HepG2 (cell line): ENCODE measurements at regions not wholly inside any gene's neighbourhood (a gene's known extent, or its start where the extent isn't known, plus 50 kb on each side); places are given as distances from the start of the nearest gene placed in this dataset.

ENCODE experiments used
- ATAC-seq: fragments of 200-7000 bp; cut with Tn5 transposase; 3 replicates; pipeline ENCODE4 v1.9.1; 2020; ENCODE audit warnings: mild to moderate bottlenecking, moderate library complexity
- BruUV-seq: library from RNA; stranded (reverse); fragments of 400-500 nt; replicated peaks from 2 replicates; lab custom pipeline; 2021; lab: Mats Ljungman, UMichigan
- CTCF ChIA-PET: fragments of 300-600 bp; formaldehyde crosslinking; extraction: SDS; loops from one replicate; lab custom pipeline; 2021; ENCODE audit warnings: low total read pairs, inconsistent platforms, low intra/inter-chr PET ratio; lab: Yijun Ruan, JAX
- POLR2A ChIA-PET: fragments of 350-600 bp; sonication (Branson Sonifier 250); formaldehyde crosslinking; loops from one replicate; lab custom pipeline; 2020; ENCODE audit warnings: antibody characterized with exemption, inconsistent platforms; lab: Yijun Ruan, JAX
- DNase-seq: peaks from one replicate; pipeline ENCODE4 v3.0.0-alpha.2; 2015; ENCODE audit warnings: low spot score
- FAIRE-seq: peaks from 3 replicates; lab custom pipeline; 2011; peaks lifted over from hg19 to GRCh38; lab: Jason Lieb, UNC
- H2AFZ ChIP-seq: one replicate; pipeline ENCODE4 v1.6.1; 2011; ENCODE audit warnings: low read length, inconsistent platforms
- H3K27ac ChIP-seq: fragments of 300-600 bp; 3 replicates; pipeline ENCODE4 v1.8.0; 2011; ENCODE audit warnings: mixed run types, mild to moderate bottlenecking, mixed read lengths, low read length, inconsistent platforms; ENCODE audit not compliant: insufficient read depth; ENCODE audit errors: extremely low read length
- H3K27me3 ChIP-seq, 2 experiments: fragments of 200-600 bp in 1 of 2; 2 replicates in 1 of 2; 3 replicates in 1 of 2; pipeline versions ENCODE4 v1.6.0 to v1.8.0; 2011; ENCODE audit warnings: low read length in 2 of 2, mild to moderate bottlenecking in 2 of 2, moderate library complexity in 2 of 2, inconsistent platforms in 1 of 2; ENCODE audit not compliant: insufficient read depth in 2 of 2, control insufficient read depth in 1 of 2
- H3K36me3 ChIP-seq, 2 experiments: fragments of 200-600 bp in 1 of 2; replicated peaks in 1 of 2; 2 replicates in 1 of 2; 3 replicates in 1 of 2; pipeline versions ENCODE4 v1.5.1 to v1.8.0; 2011; ENCODE audit warnings: low read length in 2 of 2, inconsistent platforms in 1 of 2; ENCODE audit not compliant: insufficient read depth in 2 of 2, control insufficient read depth in 1 of 2
- H3K4me1 ChIP-seq: 2 replicates; pipeline ENCODE4 v1.5.1; 2012; ENCODE audit warnings: low read length, inconsistent platforms; ENCODE audit not compliant: insufficient read depth
- H3K4me2 ChIP-seq: 2 replicates; pipeline ENCODE4 v1.6.0; 2011; ENCODE audit warnings: low read depth, low read length, inconsistent platforms
- H3K4me3 ChIP-seq, 3 experiments: fragments of 200-600 bp in 1 of 3; sonication (generic), shearing (Covaris generic) in 1 of 3; replicated peaks in 1 of 3; 2 replicates each; pipeline ENCODE4 v1.5.1; 2011 to 2016; ENCODE audit warnings: low read length in 3 of 3, inconsistent platforms in 2 of 3, low read depth in 2 of 3, mild to moderate bottlenecking in 2 of 3, control low read depth in 1 of 3, mixed read lengths in 1 of 3; ENCODE audit not compliant: insufficient read depth in 1 of 3
- H3K79me2 ChIP-seq: one replicate; pipeline ENCODE4 v1.6.1; 2011; ENCODE audit warnings: low read length, inconsistent platforms; ENCODE audit not compliant: insufficient read depth
- H3K9ac ChIP-seq: 2 replicates; pipeline ENCODE4 v1.6.0; 2011; ENCODE audit warnings: mild to moderate bottlenecking, low read depth, low read length, inconsistent platforms; ENCODE audit not compliant: insufficient read depth
- H3K9me3 ChIP-seq: 2 replicates; pipeline ENCODE4 v1.5.1; 2012; ENCODE audit warnings: mild to moderate bottlenecking, low read length
- H4K20me1 ChIP-seq: 2 replicates; pipeline ENCODE4 v1.6.0; 2011; ENCODE audit warnings: inconsistent platforms, mild to moderate bottlenecking, low read length, moderate library complexity; ENCODE audit not compliant: insufficient read depth
- CTCF ChIP-seq: sonication (generic); formaldehyde crosslinking; IDR thresholded peaks from 2 replicates; pipeline ENCODE4 v1.5.0; 2020; ENCODE audit warnings: mild to moderate bottlenecking, missing genetic modification reagents, moderate library complexity
- FOXM1 ChIP-seq: sonication (generic); formaldehyde crosslinking; IDR thresholded peaks from 2 replicates; pipeline ENCODE4 v1.5.0; 2020; ENCODE audit warnings: missing genetic modification reagents
- PCBP1 ChIP-seq: fragments of 200-400 bp; formaldehyde crosslinking; IDR thresholded peaks from 2 replicates; pipeline ENCODE4 v1.6.1; 2017; ENCODE audit warnings: mild to moderate bottlenecking, low read depth, low read length, borderline replicate concordance
- RAD21 ChIP-seq: fragments of 450-650 bp; formaldehyde crosslinking; IDR thresholded peaks from 2 replicates; pipeline ENCODE4 v1.5.0; 2020; ENCODE audit warnings: mild to moderate bottlenecking
- SMC3 ChIP-seq: IDR thresholded peaks from 2 replicates; pipeline ENCODE4 v1.6.1; 2011; ENCODE audit warnings: low read length, improper control_type of control experiment
- STAG1 ChIP-seq: sonication (generic); formaldehyde crosslinking; IDR thresholded peaks from 2 replicates; pipeline ENCODE4 v1.4.0; 2020; ENCODE audit warnings: missing genetic modification reagents
- ZFY ChIP-seq: sonication (generic); formaldehyde crosslinking; IDR thresholded peaks from 2 replicates; pipeline ENCODE4 v1.4.0; 2020; ENCODE audit warnings: missing genetic modification reagents
- ZMYM4 ChIP-seq: sonication (generic); formaldehyde crosslinking; IDR thresholded peaks from 2 replicates; pipeline ENCODE4 v1.8.1; 2023; ENCODE audit warnings: mild to moderate bottlenecking, missing genetic modification reagents
- WGBS: methylation state at CpG from one replicate; pipeline ENCODE4 v1.1.6; 2017; ENCODE audit warnings: low lambda C conversion rate; 5-methylcytosine and 5-hydroxymethylcytosine counted together
- in situ Hi-C: cut with HindIII; loops from 2 replicates; pipeline ENCODE4 v1.10.0; 2017; ENCODE audit warnings: low pct_unique_long_range_greater_than_20kb; ENCODE audit not compliant: extremely low pct_ligation_motif_present
- intact Hi-C: fragments of 100-400 bp; cut with micrococcal nuclease; formaldehyde crosslinking; loops from one replicate; pipeline ENCODE4 v1.10.0; 2022; ENCODE audit not compliant: unreplicated experiment
- TF ChIP-seq, protein P1 (sequence below): sonication (generic); formaldehyde crosslinking; IDR thresholded peaks from one replicate; pipeline ENCODE4 v1.5.1; 2020; ENCODE audit warnings: mild to moderate bottlenecking, missing genetic modification reagents; ENCODE audit errors: not compliant biosample characterization
- TF ChIP-seq, protein P2 (sequence below): sonication (generic); formaldehyde crosslinking; IDR thresholded peaks from 2 replicates; pipeline ENCODE4 v1.5.1; 2020; ENCODE audit warnings: missing genetic modification reagents, mild to moderate bottlenecking, borderline replicate concordance

DNA sequence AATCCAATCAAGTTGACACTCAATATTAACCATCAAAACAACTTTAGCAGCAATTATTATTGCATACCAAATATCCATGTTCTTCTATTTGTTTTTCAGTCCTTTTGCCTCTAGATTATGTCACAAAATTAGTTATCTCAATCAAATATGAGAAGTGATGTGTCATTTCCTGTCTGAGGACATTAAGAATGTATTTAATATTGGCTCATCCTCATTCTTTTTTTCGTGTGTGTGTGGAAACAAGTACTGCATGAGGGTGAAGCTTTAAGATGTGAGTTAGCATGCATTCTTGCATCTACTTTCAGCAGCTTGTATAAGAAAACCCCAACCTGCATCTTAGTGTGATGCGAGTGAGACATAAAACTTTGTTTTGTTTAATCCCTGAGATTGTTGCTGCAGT, 301.4 kb downstream of the GRIA2 start (continued):
- TF ChIP-seq FOXM1 (CRISPR knock-in tag), result no peak

- ChIA-PET CTCF (interaction anchor here (2.0 kb wide), 1 partner anchor 464 kb away, joined by 7 read pairs; no protein-coding TSS in a partner anchor), POLR2A (no interaction called here)
- H3K27me3 ChIP-seq, result no peaks in the 10 kb centered on the region
- H3K4me2 ChIP-seq, result no peak overlapping the region
- H3K9ac ChIP-seq, result no peak overlapping the region
- no peak for FAIRE-seq
- no peak overlapping the region for H3K4me3 ChIP-seq
- no TSS peak for BruUV-seq
- peak; percentile 7 for DNase-seq
- no peaks in the 10 kb centered on the region for H3K36me3 ChIP-seq
- no peaks in the 10 kb centered on the region for H3K4me1 ChIP-seq
- WGBS, result no CpG with 5 or more reads among the region's 3 CpGs
- H3K9me3 ChIP-seq, result no peaks in the 10 kb centered on the region
- H4K20me1 ChIP-seq, result no peaks in the 10 kb centered on the region
- intact Hi-C loops (loop anchor here (1.0 to 10.0 kb wide), 2 partner anchors 464 to 660 kb away; partner anchors contain the start of gene GASK1B), in situ Hi-C loops (no loop called here)
- TF ChIP-seq, protein P1, sequence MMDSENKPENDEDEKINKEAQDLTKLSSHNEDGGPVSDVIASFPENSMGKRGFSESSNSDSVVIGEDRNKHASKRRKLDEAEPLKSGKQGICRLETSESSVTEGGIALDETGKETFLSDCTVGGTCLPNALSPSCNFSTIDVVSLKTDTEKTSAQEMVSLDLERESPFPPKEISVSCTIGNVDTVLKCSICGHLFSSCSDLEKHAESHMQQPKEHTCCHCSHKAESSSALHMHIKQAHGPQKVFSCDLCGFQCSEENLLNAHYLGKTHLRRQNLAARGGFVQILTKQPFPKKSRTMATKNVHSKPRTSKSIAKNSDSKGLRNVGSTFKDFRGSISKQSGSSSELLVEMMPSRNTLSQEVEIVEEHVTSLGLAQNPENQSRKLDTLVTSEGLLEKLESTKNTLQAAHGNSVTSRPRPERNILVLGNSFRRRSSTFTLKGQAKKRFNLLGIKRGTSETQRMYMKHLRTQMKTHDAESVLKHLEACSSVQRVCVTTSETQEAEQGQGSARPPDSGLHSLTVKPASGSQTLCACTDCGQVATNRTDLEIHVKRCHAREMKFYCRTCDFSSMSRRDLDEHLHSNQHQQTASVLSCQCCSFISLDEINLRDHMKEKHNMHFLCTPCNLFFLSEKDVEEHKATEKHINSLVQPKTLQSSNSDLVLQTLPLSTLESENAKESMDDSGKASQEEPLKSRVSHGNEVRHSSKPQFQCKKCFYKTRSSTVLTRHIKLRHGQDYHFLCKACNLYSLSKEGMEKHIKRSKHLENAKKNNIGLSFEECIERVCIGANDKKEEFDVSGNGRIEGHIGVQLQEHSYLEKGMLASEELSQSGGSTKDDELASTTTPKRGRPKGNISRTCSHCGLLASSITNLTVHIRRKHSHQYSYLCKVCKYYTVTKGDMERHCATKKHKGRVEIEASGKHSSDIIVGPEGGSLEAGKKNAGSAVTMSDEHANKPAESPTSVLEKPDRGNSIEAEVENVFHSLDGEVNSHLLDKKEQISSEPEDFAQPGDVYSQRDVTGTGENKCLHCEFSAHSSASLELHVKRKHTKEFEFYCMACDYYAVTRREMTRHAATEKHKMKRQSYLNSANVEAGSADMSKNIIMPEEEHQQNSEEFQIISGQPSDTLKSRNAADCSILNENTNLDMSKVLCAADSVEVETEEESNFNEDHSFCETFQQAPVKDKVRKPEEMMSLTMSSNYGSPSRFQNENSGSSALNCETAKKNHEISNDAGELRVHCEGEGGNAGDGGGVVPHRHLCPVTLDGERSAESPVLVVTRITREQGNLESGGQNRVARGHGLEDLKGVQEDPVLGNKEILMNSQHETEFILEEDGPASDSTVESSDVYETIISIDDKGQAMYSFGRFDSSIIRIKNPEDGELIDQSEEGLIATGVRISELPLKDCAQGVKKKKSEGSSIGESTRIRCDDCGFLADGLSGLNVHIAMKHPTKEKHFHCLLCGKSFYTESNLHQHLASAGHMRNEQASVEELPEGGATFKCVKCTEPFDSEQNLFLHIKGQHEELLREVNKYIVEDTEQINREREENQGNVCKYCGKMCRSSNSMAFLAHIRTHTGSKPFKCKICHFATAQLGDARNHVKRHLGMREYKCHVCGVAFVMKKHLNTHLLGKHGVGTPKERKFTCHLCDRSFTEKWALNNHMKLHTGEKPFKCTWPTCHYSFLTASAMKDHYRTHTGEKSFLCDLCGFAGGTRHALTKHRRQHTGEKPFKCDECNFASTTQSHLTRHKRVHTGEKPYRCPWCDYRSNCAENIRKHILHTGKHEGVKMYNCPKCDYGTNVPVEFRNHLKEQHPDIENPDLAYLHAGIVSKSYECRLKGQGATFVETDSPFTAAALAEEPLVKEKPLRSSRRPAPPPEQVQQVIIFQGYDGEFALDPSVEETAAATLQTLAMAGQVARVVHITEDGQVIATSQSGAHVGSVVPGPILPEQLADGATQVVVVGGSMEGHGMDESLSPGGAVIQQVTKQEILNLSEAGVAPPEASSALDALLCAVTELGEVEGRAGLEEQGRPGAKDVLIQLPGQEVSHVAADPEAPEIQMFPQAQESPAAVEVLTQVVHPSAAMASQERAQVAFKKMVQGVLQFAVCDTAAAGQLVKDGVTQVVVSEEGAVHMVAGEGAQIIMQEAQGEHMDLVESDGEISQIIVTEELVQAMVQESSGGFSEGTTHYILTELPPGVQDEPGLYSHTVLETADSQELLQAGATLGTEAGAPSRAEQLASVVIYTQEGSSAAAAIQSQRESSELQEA (CRISPR knock-in tag), result no peak
- TF ChIP-seq STAG1 (CRISPR knock-in tag) (peak; percentile 74), SMC3 (peak; percentile 25; the same call in 1 of the 2 replicates), ZMYM4 (0 out of 2 replicates have a peak, but pooled peaks have one; percentile 32), RAD21 (CRISPR knock-in tag) (0 out of 2 replicates have a peak, but pooled peaks have one; percentile 17), PCBP1 (no peak), CTCF (CRISPR knock-in tag) (peak; percentile 71), ZFY (CRISPR knock-in tag) (no peak)
- TF ChIP-seq, protein P2, sequence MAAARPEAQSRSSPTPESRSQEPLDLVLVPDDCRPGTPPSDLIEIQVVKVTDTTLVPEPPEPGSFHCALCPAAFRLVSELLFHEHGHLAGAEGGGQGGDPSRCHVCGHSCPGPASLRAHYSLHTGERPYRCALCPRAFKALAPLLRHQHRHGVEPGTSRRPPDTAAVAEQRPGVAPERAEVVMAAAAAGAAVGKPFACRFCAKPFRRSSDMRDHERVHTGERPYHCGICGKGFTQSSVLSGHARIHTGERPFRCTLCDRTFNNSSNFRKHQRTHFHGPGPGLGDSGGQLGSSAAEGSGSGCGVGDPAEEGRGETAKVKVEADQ (CRISPR knock-in tag), result no peak
- H2AFZ ChIP-seq, result no peak overlapping the region
- no peaks in the 10 kb centered on the region for H3K79me2 ChIP-seq
- ATAC-seq, result peak; percentile 93
- H3K27ac ChIP-seq, result no peak overlapping the region
Observed at GRCh38 chr4:157514711-157515110, 294.2 kb downstream of the GRIA2 start.
